ENCODE measurements at regions not wholly inside any gene's neighbourhood (a gene's known extent, or its start where the extent isn't known, plus 50 kb on each side); places are given as distances from the start of the nearest gene placed in this dataset.

DNA sequence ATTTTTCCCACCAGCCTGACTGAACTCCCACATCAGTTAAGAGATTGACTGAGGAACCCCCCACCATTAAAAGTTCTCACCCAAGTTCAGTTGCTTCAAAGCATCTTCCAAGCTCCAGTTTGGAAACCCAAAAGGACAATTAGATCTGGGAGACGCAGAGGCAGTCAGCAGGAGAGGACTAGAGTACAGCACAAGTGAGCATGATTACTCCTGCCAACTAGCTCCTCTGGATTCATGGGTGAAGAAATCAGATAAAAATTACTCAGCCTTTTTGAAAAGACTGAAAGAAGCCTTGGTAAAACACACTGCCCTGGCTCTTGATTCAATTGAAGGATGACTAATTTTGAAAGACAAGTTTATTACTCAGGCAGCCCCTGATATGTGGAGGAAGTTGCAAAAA lies 297.5 kb downstream of the ADAM29 start:
- no peak overlapping the region for H3K9ac ChIP-seq (replicated peaks in 1 of 4; ENCODE audit: extremely low read depth in 1 of 4, low read depth in 3 of 4, low read length in 3 of 4)
- no peak overlapping the region for H2BK15ac ChIP-seq (ENCODE audit: low read length)
- 0 out of 8 replicates have a peak, but pooled peaks cover 0 to 5% (median 0%) of the 10 kb centered on the region in 4 experiments for H3K36me3 ChIP-seq (ENCODE audit: control insufficient read depth in 2 of 4, insufficient read depth in 4 of 4, low read length in 3 of 4)
- 87% methylated on average over 1 of the region's 1 CpG; no CpG with 5 or more reads in 1 of the 2 experiments for WGBS, 2 experiments (ENCODE audit: extremely low coverage in 1 of 2, insufficient coverage in 1 of 2, insufficient read length in 1 of 2, insufficient replicate concordance in 2 of 2, low coverage in 1 of 2, low lambda C conversion rate in 2 of 2, missing lambda C conversion rate in 1 of 2)
- peaks cover 1 to 5% (median 3%) of the 10 kb centered on the region in 4 experiments; a peak in 3 of 7 replicates for H3K27me3 ChIP-seq (replicated peaks in 1 of 4; ENCODE audit: control insufficient read depth in 3 of 4, extremely low read depth in 1 of 4, insufficient read depth in 3 of 4, low read length in 3 of 4)
- H3K23ac ChIP-seq (ENCODE audit: insufficient read length), result no peak overlapping the region
- no peak for DNase-seq (ENCODE audit: low read depth in 1 of 2, low spot score in 2 of 2)
- no peak overlapping the region for H3K4me3 ChIP-seq (ENCODE audit: extremely low read depth in 1 of 4, insufficient read depth in 2 of 4, low read depth in 3 of 4, low read length in 4 of 4)
- H2BK20ac ChIP-seq (ENCODE audit: low read length), result no peak overlapping the region
- H3K79me1 ChIP-seq (ENCODE audit: low read depth, low read length), result no peaks in the 10 kb centered on the region
- ChIA-PET POLR2A (ENCODE audit: partially characterized antibody) (interaction anchor here (0.6 kb wide), 1 partner anchor 254 kb away, joined by 5 read pairs; no protein-coding TSS in a partner anchor), CTCF (ENCODE audit: partially characterized antibody) (no interaction called here)
- no peak overlapping the region for H3K14ac ChIP-seq (ENCODE audit: insufficient read length)
- H2BK5ac ChIP-seq (ENCODE audit: low read depth, low read length), result no peak overlapping the region
- no peaks in the 10 kb centered on the region for H3K4me1 ChIP-seq (replicated peaks in 1 of 4; ENCODE audit: control insufficient read depth in 3 of 4, insufficient read depth in 4 of 4, low read length in 3 of 4)
- no peak overlapping the region for H4K91ac ChIP-seq (replicated peaks; ENCODE audit: insufficient read length, low read length)
- no peak overlapping the region for H2AK5ac ChIP-seq (ENCODE audit: low read depth, low read length)
- no peaks in the 10 kb centered on the region for H4K20me1 ChIP-seq (replicated peaks in 1 of 2; ENCODE audit: control insufficient read depth in 1 of 2, insufficient read depth in 2 of 2, low read length in 2 of 2)
- H3K79me2 ChIP-seq (ENCODE audit: control insufficient read depth in 1 of 2, insufficient read depth in 2 of 2, low read length in 2 of 2), result no peaks in the 10 kb centered on the region
- no peak overlapping the region for H3K4ac ChIP-seq (replicated peaks; ENCODE audit: insufficient read length, low read depth, low read length)
- H4K8ac ChIP-seq (ENCODE audit: extremely low read depth, insufficient read depth, low read length), result no peak overlapping the region
- H3K56ac ChIP-seq (replicated peaks; ENCODE audit: insufficient read length, low read depth, low read length), result no peak overlapping the region
- H3K23me2 ChIP-seq (ENCODE audit: low read depth, low read length), result no peaks in the 10 kb centered on the region
- H3K9me3 ChIP-seq (ENCODE audit: insufficient read depth in 2 of 2, low read depth in 1 of 2, low read length in 1 of 2), result peaks cover 26 to 35% of the 10 kb centered on the region in 2 experiments
- H2AFZ ChIP-seq (ENCODE audit: low read length), result no peak overlapping the region
- H3K27ac ChIP-seq (ENCODE audit: low read depth, low read length), result no peak overlapping the region
- no peak overlapping the region for H2BK120ac ChIP-seq (replicated peaks; ENCODE audit: low read depth, low read length)
- no peak overlapping the region for H4K5ac ChIP-seq (ENCODE audit: insufficient read length, low read depth, low read length)
- H3K4me2 ChIP-seq (ENCODE audit: insufficient read depth in 1 of 2, low read depth in 2 of 2, low read length in 2 of 2), result no peak overlapping the region
- TF ChIP-seq RXRA (IDR thresholded peaks at IDR 0.05; ENCODE audit: insufficient read depth, low read depth, low read length) (no peak), KDM5A (IDR thresholded peaks at IDR 0.05; ENCODE audit: low read length) (no peak), ASH2L (IDR thresholded peaks at IDR 0.05; ENCODE audit: low read length) (no peak)
- H2BK12ac ChIP-seq (ENCODE audit: low read depth, low read length), result no peak overlapping the region
- H3K18ac ChIP-seq (ENCODE audit: extremely low read depth, low read length), result no peak overlapping the region
- FAIRE-seq, result no peak

Measured in H1 (cell line).